ENCODE measurements at regions not wholly inside any gene's neighbourhood (a gene's known extent, or its start where the extent isn't known, plus 50 kb on each side); places are given as distances from the start of the nearest gene placed in this dataset.

DNA sequence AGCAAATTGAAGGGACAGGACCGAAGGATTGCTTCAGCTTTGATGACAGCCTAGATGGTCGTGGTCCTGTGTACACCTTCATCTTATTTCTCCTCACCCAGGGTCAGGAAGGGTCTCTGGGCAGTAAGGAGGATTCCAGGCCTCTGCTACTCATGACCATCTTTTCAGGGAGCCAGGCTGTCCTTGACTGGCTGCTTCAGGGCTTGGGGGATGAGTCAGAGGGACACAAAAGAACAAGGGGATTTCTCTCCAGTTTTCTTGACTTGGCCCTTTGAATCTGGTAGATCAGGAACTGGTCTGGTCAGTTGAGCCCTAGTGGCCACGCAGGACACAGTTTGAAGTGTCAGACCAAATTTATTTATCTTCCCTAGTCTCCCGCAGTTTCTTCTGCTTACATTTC, 402.1 kb upstream of the CHD6 start:
- H3K9me3 Mint-ChIP-seq = peaks cover 0 to 5% (median 3%) of the 10 kb centered on the region in 6 donors
- no peak overlapping the region for H3K27ac Mint-ChIP-seq

GRCh38 chr20:42018979-42019378, 400.8 kb upstream of the CHD6 start:
- Mint-ChIP-seq H3K36me3 (no peaks in the 10 kb centered on the region), H3K27me3 (ENCODE audit: low read depth in 3 of 3) (no peaks in the 10 kb centered on the region), H3K4me1 (no peaks in the 10 kb centered on the region), H3K9me3 (peaks cover 0 to 6% (median 4%) of the 10 kb centered on the region in 6 donors), H3K27ac (no peak overlapping the region), H3K4me3 (no peak overlapping the region)
- no peak for DNase-seq

More for the DNA sequence above, 402.1 kb upstream of the CHD6 start:
- H3K4me1 Mint-ChIP-seq = no peaks in the 10 kb centered on the region
- no peak overlapping the region for H3K4me3 Mint-ChIP-seq
- no peak for DNase-seq
- no peaks in the 10 kb centered on the region for H3K36me3 Mint-ChIP-seq
- no peaks in the 10 kb centered on the region for H3K27me3 Mint-ChIP-seq (ENCODE audit: low read depth in 3 of 3)

DNA sequence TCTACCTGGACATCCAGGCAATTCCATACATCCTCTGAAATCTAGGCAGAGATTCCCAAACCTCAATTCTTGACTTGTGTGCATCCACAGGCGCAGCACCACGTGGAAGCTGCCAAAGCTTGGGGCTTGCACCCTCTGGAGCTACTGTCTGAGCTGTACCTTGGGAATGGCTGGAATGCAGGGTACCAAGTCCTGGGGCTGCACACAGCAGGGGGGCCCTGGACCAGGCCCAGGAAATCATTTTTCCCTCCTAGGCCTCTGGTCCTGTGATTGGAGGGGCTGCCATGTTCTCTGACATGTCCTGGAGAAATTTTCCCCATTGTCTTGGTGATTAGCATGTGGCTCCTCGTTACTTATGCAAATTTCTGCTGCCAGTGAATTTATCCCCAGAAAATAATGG, 391.9 kb upstream of the CHD6 start:
- Mint-ChIP-seq H3K4me3 (no peak overlapping the region), H3K9me3 (peaks cover 2 to 12% (median 4%) of the 10 kb centered on the region in 6 donors), H3K27me3 (ENCODE audit: low read depth in 3 of 3) (peaks cover 0 to 2% (median 0%) of the 10 kb centered on the region in 3 donors), H3K27ac (no peak overlapping the region), H3K4me1 (no peaks in the 10 kb centered on the region), H3K36me3 (no peaks in the 10 kb centered on the region)
- DNase-seq = no peak

GRCh38 chr20:42007251-42007650, 389.1 kb upstream of the CHD6 start:
- Mint-ChIP-seq H3K27me3 (ENCODE audit: low read depth in 3 of 3) (peaks cover 0 to 2% (median 0%) of the 10 kb centered on the region in 3 donors), H3K9me3 (peaks cover 2 to 9% (median 4%) of the 10 kb centered on the region in 6 donors), H3K36me3 (no peaks in the 10 kb centered on the region), H3K4me1 (no peaks in the 10 kb centered on the region), H3K27ac (no peak overlapping the region), H3K4me3 (no peak overlapping the region)
- DNase-seq = no peak

GRCh38 chr20:42005211-42005610, 387.0 kb upstream of the CHD6 start:
- Mint-ChIP-seq H3K9me3 (peaks cover 0 to 13% (median 2%) of the 10 kb centered on the region in 6 donors), H3K27ac (no peak overlapping the region), H3K27me3 (ENCODE audit: low read depth in 3 of 3) (no peaks in the 10 kb centered on the region), H3K36me3 (no peaks in the 10 kb centered on the region), H3K4me3 (no peak overlapping the region), H3K4me1 (no peaks in the 10 kb centered on the region)
- no peak for DNase-seq

DNA sequence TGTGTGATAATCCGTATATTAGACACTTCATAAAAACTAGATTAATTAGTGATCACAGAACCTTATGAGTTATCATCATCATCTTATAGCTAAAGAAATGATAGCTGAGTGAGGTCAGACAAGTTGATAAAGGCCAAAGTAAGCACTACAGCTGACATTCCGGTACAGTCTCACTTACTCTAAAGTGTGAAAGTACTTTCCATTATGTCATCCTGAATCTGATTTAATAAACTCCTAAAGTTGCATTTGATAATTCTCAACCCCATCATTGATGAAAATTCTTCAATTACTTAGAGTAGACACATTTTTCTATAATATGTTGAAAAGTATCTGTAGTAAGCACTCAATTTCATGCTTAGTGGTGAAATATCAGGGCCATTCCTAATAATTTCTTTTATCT, 385.2 kb upstream of the CHD6 start:
- Mint-ChIP-seq H3K27ac (no peak overlapping the region), H3K4me3 (no peak overlapping the region), H3K36me3 (no peaks in the 10 kb centered on the region), H3K4me1 (no peaks in the 10 kb centered on the region), H3K27me3 (ENCODE audit: low read depth in 3 of 3) (peaks cover 0 to 2% (median 0%) of the 10 kb centered on the region in 3 donors), H3K9me3 (peaks cover 0 to 18% (median 5%) of the 10 kb centered on the region in 6 donors)
- no peak for DNase-seq

GRCh38 chr20:41998539-41999341, 380.6 kb upstream of the CHD6 start:
- Mint-ChIP-seq H3K27ac (no peak overlapping the region), H3K4me1 (no peaks in the 10 kb centered on the region), H3K9me3 (peaks cover 0 to 24% (median 6%) of the 10 kb centered on the region in 6 donors), H3K36me3 (no peaks in the 10 kb centered on the region), H3K4me3 (no peak overlapping the region), H3K27me3 (ENCODE audit: low read depth in 3 of 3) (peaks cover 0 to 2% (median 0%) of the 10 kb centered on the region in 3 donors)
- DNase-seq = no peak

DNA sequence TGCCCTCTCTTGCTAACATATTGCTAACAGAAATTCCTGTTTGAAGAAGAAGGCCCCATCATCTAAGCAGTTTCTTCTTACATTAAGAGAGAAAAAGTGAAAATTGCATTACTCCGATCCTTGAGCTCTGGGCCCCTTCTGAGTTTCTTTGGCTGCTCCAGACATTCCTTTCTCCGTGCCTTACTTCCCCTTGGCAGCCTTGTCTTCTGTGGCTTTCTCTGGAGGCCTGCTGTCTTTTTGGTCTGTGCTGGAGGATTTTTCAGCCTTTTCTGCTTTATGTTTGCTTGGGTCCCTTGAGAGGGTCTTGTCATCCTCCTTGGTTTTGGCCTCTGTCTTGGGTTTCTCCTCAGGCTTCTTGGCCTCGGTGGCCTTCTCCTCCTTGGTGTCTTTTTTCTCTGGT, 378.8 kb upstream of the CHD6 start:
- Mint-ChIP-seq H3K4me1 (no peaks in the 10 kb centered on the region), H3K36me3 (no peaks in the 10 kb centered on the region), H3K4me3 (no peak overlapping the region), H3K27ac (no peak overlapping the region), H3K9me3 (peaks cover 0 to 24% (median 6%) of the 10 kb centered on the region in 6 donors), H3K27me3 (ENCODE audit: low read depth in 3 of 3) (peaks cover 0 to 4% (median 0%) of the 10 kb centered on the region in 3 donors)
- DNase-seq = no peak

DNA sequence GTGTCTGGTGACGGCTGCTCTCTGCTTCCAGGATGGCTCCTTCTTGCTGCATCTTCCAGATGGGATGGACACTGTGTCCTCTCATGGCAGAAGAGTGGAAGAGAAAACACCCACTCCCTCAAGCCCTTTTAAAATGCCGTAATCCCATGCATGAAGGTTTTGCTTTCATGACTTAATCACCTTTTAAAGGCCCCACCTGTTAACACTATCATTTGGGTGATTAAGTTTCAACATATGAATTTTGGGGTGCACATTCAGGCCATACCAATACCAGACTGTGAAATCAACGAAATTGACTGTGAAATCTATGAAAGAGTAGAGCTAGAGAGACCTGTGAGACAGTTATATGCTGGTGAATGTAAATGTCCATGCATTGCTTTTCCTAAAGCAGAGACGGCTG, 374.3 kb upstream of the CHD6 start:
- Mint-ChIP-seq H3K4me3 (no peak overlapping the region), H3K27ac (no peak overlapping the region), H3K9me3 (peaks cover 0 to 6% (median 0%) of the 10 kb centered on the region in 6 donors), H3K4me1 (no peaks in the 10 kb centered on the region), H3K36me3 (no peaks in the 10 kb centered on the region), H3K27me3 (ENCODE audit: low read depth in 3 of 3) (peaks cover 0 to 10% (median 0%) of the 10 kb centered on the region in 3 donors)
- no peak for DNase-seq

DNA sequence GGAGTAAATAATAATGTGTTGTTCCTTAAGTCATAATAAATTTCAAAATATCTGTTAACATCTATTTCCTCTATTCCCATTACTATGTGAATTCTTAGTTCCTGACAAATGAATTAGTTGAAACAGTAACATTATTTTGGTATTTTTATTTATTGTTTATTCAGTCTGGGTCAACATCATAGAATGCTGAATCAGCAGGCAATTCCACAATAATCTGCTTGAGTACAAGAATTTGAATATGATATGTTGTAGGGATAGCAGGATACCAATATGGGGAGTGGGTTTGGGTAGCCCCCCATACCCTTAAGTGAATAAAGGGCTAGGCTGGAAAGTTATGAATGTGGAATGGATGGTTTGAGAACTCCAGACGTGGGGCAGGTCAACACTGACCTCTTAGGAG, 373.2 kb upstream of the CHD6 start:
- H3K9me3 Mint-ChIP-seq = peaks cover 0 to 2% (median 0%) of the 10 kb centered on the region in 6 donors
- no peaks in the 10 kb centered on the region for H3K4me1 Mint-ChIP-seq
- H3K4me3 Mint-ChIP-seq = no peak overlapping the region
- H3K27me3 Mint-ChIP-seq (ENCODE audit: low read depth in 3 of 3) = peaks cover 0 to 11% (median 0%) of the 10 kb centered on the region in 3 donors
- H3K27ac Mint-ChIP-seq = no peak overlapping the region
- no peak for DNase-seq
- no peaks in the 10 kb centered on the region for H3K36me3 Mint-ChIP-seq

DNA sequence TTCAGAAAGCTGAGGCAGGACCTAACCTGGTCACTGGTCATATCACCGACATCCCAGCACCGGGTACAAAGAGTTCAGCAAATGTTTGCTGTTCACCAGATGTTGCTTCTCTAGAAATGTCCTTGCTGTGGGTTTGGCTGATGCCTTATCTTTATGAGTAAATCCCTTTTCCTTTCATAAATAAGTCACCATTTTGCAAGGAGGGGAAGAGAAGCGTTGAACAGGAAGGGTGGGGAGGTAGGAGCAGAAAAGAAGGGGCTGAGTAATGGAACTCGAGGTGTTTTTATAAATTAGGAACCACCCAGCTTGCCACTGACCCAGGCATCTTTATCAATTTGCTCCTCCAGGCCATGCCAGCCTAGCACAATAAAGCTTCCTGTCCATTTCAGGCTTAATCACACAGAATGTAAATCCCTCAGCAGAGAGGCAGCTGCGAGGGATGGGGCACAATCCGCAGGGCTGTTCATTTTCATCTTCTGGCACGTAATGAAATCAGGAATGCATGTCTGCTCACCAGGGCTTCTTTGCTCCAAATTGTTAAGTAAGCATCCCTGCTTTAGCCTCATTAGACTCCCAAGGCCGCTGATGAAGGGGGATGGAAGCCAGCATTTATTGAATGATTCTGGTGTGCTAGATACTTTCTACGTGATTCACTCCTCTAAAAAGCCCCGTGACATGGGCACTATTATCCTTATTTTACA, 371.9 kb upstream of the CHD6 start:
- H3K36me3 Mint-ChIP-seq = no peaks in the 10 kb centered on the region
- DNase-seq = no peak
- H3K27me3 Mint-ChIP-seq (ENCODE audit: low read depth in 3 of 3) = peaks cover 0 to 11% (median 0%) of the 10 kb centered on the region in 3 donors
- no peaks in the 10 kb centered on the region for H3K9me3 Mint-ChIP-seq
- no peak overlapping the region for H3K27ac Mint-ChIP-seq
- H3K4me1 Mint-ChIP-seq = no peaks in the 10 kb centered on the region
- no peak overlapping the region for H3K4me3 Mint-ChIP-seq

DNA sequence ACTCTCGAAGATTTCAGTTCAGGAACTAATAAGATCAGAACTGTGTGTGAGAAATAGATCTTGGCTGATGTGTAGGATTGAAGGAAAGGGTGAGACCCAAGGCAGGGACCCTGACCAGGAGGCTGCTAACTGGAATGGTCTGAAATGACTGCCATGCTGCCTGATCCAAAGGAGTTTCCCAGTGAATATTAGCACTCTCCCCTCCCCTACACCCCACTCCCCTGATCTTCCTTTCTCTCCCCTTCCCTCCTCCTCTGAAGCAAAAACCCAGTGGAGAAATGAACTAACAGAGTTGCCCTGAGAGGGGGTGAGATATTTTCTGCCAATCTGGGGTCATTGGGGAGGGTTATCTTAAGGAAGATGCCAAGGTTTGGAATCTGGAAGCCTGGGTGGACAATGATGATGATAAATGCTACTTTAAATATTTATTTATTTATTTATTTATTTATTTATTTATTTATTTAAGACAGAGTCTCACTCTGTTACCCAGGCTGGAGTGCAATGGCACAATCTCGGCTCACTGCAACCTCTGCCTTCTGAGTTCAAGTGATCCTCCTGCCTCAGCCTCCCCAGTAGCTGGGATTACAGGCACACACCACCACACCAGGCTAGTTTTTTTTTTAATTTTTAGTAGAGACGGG, 371.0 kb upstream of the CHD6 start:
- no peaks in the 10 kb centered on the region for H3K36me3 Mint-ChIP-seq

GRCh38 chr20:41984031-41984430, 365.9 kb upstream of the CHD6 start:
- no peaks in the 10 kb centered on the region for H3K36me3 Mint-ChIP-seq
- H3K9me3 Mint-ChIP-seq = peaks cover 0 to 2% (median 0%) of the 10 kb centered on the region in 6 donors
- no peak overlapping the region for H3K27ac Mint-ChIP-seq
- DNase-seq = no peak
- peaks cover 0 to 7% (median 0%) of the 10 kb centered on the region in 3 donors for H3K27me3 Mint-ChIP-seq (ENCODE audit: low read depth in 3 of 3)
- no peak overlapping the region for H3K4me3 Mint-ChIP-seq
- H3K4me1 Mint-ChIP-seq = no peaks in the 10 kb centered on the region

More for the DNA sequence above, 371.0 kb upstream of the CHD6 start:
- Mint-ChIP-seq H3K27me3 (ENCODE audit: low read depth in 3 of 3) (peaks cover 0 to 11% (median 0%) of the 10 kb centered on the region in 3 donors), H3K27ac (no peak overlapping the region), H3K4me3 (no peak overlapping the region), H3K4me1 (no peaks in the 10 kb centered on the region), H3K9me3 (no peaks in the 10 kb centered on the region)
- DNase-seq = no peak

- no peak overlapping the region for H3K4me3 Mint-ChIP-seq
- no peak overlapping the region for H3K27ac Mint-ChIP-seq
- no peaks in the 10 kb centered on the region for H3K36me3 Mint-ChIP-seq
- no peak for DNase-seq
- H3K4me1 Mint-ChIP-seq = no peaks in the 10 kb centered on the region
- peaks cover 0 to 2% (median 0%) of the 10 kb centered on the region in 6 donors for H3K9me3 Mint-ChIP-seq
- peaks cover 0 to 4% (median 0%) of the 10 kb centered on the region in 3 donors for H3K27me3 Mint-ChIP-seq (ENCODE audit: low read depth in 3 of 3)
Observed at GRCh38 chr20:41983159-41983558, 365.0 kb upstream of the CHD6 start.
